SW 1271 (cell line): ENCODE measurements at regions not wholly inside any gene's neighbourhood (a gene's known extent, or its start where the extent isn't known, plus 50 kb on each side); places are given as distances from the start of the nearest gene placed in this dataset.

Source experiments
- DNase-seq, 2 experiments: peaks; one replicate each; lab custom pipeline; 2025; lab: John Stamatoyannopoulos, UW

- no peak for DNase-seq
These were observed 119.4 kb upstream of the ERCC6L2 start for GRCh38 chr9:95756101-95756500.

- DNase-seq, result no peak
These were observed 120.1 kb upstream of the ERCC6L2 start for GRCh38 chr9:95755421-95755730.

- no peak for DNase-seq
These were observed 120.7 kb upstream of the ERCC6L2 start for GRCh38 chr9:95754533-95755420.

- DNase-seq, result no peak
These were observed 121.6 kb upstream of the ERCC6L2 start for GRCh38 chr9:95753762-95754465.

- DNase-seq, result no peak
These were observed 123.3 kb upstream of the ERCC6L2 start for GRCh38 chr9:95752129-95752731.

- no peak for DNase-seq
These were observed 124.0 kb upstream of the ERCC6L2 start for GRCh38 chr9:95751520-95751790.

- DNase-seq, result no peak
These were observed 124.6 kb upstream of the ERCC6L2 start for GRCh38 chr9:95750725-95751519.

GRCh38 chr9:95749493-95749892 is 126.0 kb upstream of the ERCC6L2 start:
- DNase-seq, result no peak

GRCh38 chr9:95746408-95747180 is 128.9 kb upstream of the ERCC6L2 start:
- DNase-seq, result no peak

GRCh38 chr9:95742821-95743220 is 132.7 kb upstream of the ERCC6L2 start:
- no peak for DNase-seq

- no peak for DNase-seq
These were observed 133.9 kb upstream of the ERCC6L2 start for GRCh38 chr9:95741631-95742030.

- DNase-seq, result no peak
These were observed 135.1 kb upstream of the ERCC6L2 start for GRCh38 chr9:95740217-95741004.

GRCh38 chr9:95738438-95738837 is 137.1 kb upstream of the ERCC6L2 start:
- DNase-seq, result no peak

- no peak for DNase-seq
These were observed 138.5 kb upstream of the ERCC6L2 start for GRCh38 chr9:95736891-95737522.

GRCh38 chr9:95736370-95736769 is 139.1 kb upstream of the ERCC6L2 start:
- DNase-seq, result no peak

GRCh38 chr9:95735701-95736100 is 139.8 kb upstream of the ERCC6L2 start:
- no peak for DNase-seq

GRCh38 chr9:95733741-95734666 is 141.5 kb upstream of the ERCC6L2 start:
- DNase-seq, result no peak

GRCh38 chr9:95732802-95733688 is 142.4 kb upstream of the ERCC6L2 start:
- DNase-seq, result no peak
